H9 (cell line): ENCODE measurements at regions not wholly inside any gene's neighbourhood (a gene's known extent, or its start where the extent isn't known, plus 50 kb on each side); places are given as distances from the start of the nearest gene placed in this dataset.

Experiments
- DNase-seq: peaks from one replicate; pipeline ENCODE4 v3.0.0-alpha.2; 2017
- H2AFZ ChIP-seq: one replicate; pipeline ENCODE4 v1.6.1; 2013; ENCODE audit warnings: mild to moderate bottlenecking, low read length, control low read depth, moderate library complexity
- H2AK5ac ChIP-seq: 2 replicates; pipeline ENCODE4 v1.6.1; 2013; ENCODE audit warnings: low read length, control low read depth, mixed read lengths; ENCODE audit not compliant: insufficient read length
- H2BK120ac ChIP-seq: one replicate; pipeline ENCODE4 v1.6.1; 2013; ENCODE audit warnings: low read depth, mild to moderate bottlenecking, low read length, control low read depth, inconsistent platforms; ENCODE audit not compliant: poor library complexity, severe bottlenecking
- H2BK12ac ChIP-seq: 2 replicates; pipeline ENCODE4 v1.6.1; 2013; ENCODE audit warnings: low read length, control low read depth, mixed read lengths, low read depth; ENCODE audit not compliant: insufficient read length
- H2BK15ac ChIP-seq: 2 replicates; pipeline ENCODE4 v1.6.1; 2013; ENCODE audit warnings: low read depth, low read length, control low read depth
- H2BK20ac ChIP-seq: one replicate; pipeline ENCODE4 v1.6.1; 2013; ENCODE audit warnings: low read depth, mild to moderate bottlenecking, low read length, control low read depth, inconsistent platforms; ENCODE audit not compliant: poor library complexity, severe bottlenecking
- H2BK5ac ChIP-seq: 2 replicates; pipeline ENCODE4 v1.6.1; 2013; ENCODE audit warnings: low read length, control low read depth, mixed read lengths; ENCODE audit not compliant: insufficient read length
- H3K14ac ChIP-seq: 2 replicates; pipeline ENCODE4 v1.6.1; 2013; ENCODE audit warnings: low read length, control low read depth; ENCODE audit not compliant: insufficient read depth
- H3K18ac ChIP-seq: 2 replicates; pipeline ENCODE4 v1.6.1; 2013; ENCODE audit warnings: low read depth, mild to moderate bottlenecking, mixed read lengths, low read length, control low read depth; ENCODE audit not compliant: insufficient read length
- H3K23ac ChIP-seq: 2 replicates; pipeline ENCODE4 v1.6.1; 2013; ENCODE audit warnings: low read length, control low read depth, mixed read lengths, low read depth; ENCODE audit not compliant: insufficient read length
- H3K23me2 ChIP-seq: 2 replicates; pipeline ENCODE4 v1.6.1; 2013; ENCODE audit warnings: low read depth, mild to moderate bottlenecking, mixed read lengths, low read length, control low read depth; ENCODE audit not compliant: insufficient read length, poor library complexity, severe bottlenecking
- H3K27ac ChIP-seq: 2 replicates; pipeline ENCODE4 v1.5.1; 2013; ENCODE audit warnings: low read length, control low read depth, mixed read lengths, low read depth; ENCODE audit not compliant: insufficient read length
- H3K27me3 ChIP-seq: 2 replicates; pipeline ENCODE4 v1.6.1; 2013; ENCODE audit warnings: low read length, control low read depth, inconsistent platforms; ENCODE audit not compliant: insufficient read depth
- H3K4ac ChIP-seq: 2 replicates; pipeline ENCODE4 v1.6.1; 2013; ENCODE audit warnings: low read depth, mild to moderate bottlenecking, control low read depth, inconsistent platforms, low read length, moderate library complexity
- H3K4me1 ChIP-seq: 2 replicates; pipeline ENCODE4 v1.6.1; 2013; ENCODE audit warnings: low read length, control low read depth, inconsistent platforms; ENCODE audit not compliant: insufficient read depth
- H3K4me2 ChIP-seq: 2 replicates; pipeline ENCODE4 v1.6.1; 2013; ENCODE audit warnings: low read length, control low read depth, mixed read lengths; ENCODE audit not compliant: insufficient read length, insufficient read depth
- H3K56ac ChIP-seq: 2 replicates; pipeline ENCODE4 v1.6.1; 2013; ENCODE audit warnings: low read depth, mild to moderate bottlenecking, mixed read lengths, low read length, control low read depth; ENCODE audit not compliant: insufficient read length
- H3K79me1 ChIP-seq: 2 replicates; pipeline ENCODE4 v1.6.1; 2013; ENCODE audit warnings: low read depth, mild to moderate bottlenecking, moderate library complexity, low read length, control low read depth, inconsistent platforms; ENCODE audit not compliant: insufficient read depth, poor library complexity, severe bottlenecking
- H3K79me2 ChIP-seq: 2 replicates; pipeline ENCODE4 v1.6.1; 2013; ENCODE audit warnings: low read length, control low read depth, inconsistent platforms; ENCODE audit not compliant: insufficient read depth
- H3K9ac ChIP-seq: 2 replicates; pipeline ENCODE4 v1.6.1; 2013; ENCODE audit warnings: low read length, control low read depth, mixed read lengths; ENCODE audit not compliant: insufficient read length; ENCODE audit errors: extremely low read depth
- H3K9me3 ChIP-seq: one replicate; pipeline ENCODE4 v1.6.1; 2013; ENCODE audit warnings: low read depth, low read length, inconsistent platforms; ENCODE audit not compliant: control insufficient read depth
- H3T11ph ChIP-seq: one replicate; pipeline ENCODE4 v1.6.1; 2013; ENCODE audit warnings: mild to moderate bottlenecking, low read length, control low read depth, inconsistent platforms
- H4K20me1 ChIP-seq: one replicate; pipeline ENCODE4 v1.6.1; 2013; ENCODE audit not compliant: control insufficient read depth, insufficient read length, insufficient read depth
- H4K5ac ChIP-seq: 2 replicates; pipeline ENCODE4 v1.6.1; 2013; ENCODE audit warnings: low read depth, mild to moderate bottlenecking, mixed read lengths, low read length, control low read depth; ENCODE audit not compliant: insufficient read length
- H4K8ac ChIP-seq: replicated peaks from 2 replicates; pipeline ENCODE4 v1.6.1; 2013; ENCODE audit warnings: low read length, control low read depth, mixed read lengths, low read depth; ENCODE audit not compliant: insufficient read length
- H4K91ac ChIP-seq: 2 replicates; pipeline ENCODE4 v1.6.1; 2013; ENCODE audit warnings: low read depth, mild to moderate bottlenecking, moderate library complexity, mixed read lengths, low read length, control low read depth; ENCODE audit not compliant: insufficient read length
- H3K27ac Mint-ChIP-seq, 3 experiments: 2 replicates in 2 of 3; 3 replicates in 1 of 3; pipeline ENCODE4 v1.8.0; 2020 to 2021; ENCODE audit warnings: mixed read lengths in 3 of 3, mild to moderate bottlenecking in 1 of 3, moderate library complexity in 1 of 3
- H3K27me3 Mint-ChIP-seq: 2 replicates; pipeline ENCODE4 v1.8.0; 2021; ENCODE audit warnings: low read depth, mild to moderate bottlenecking, moderate library complexity, mixed read lengths
- H3K36me3 Mint-ChIP-seq, 3 experiments: 2 replicates in 2 of 3; 3 replicates in 1 of 3; pipeline ENCODE4 v1.8.0; 2020 to 2021; ENCODE audit warnings: low read depth in 3 of 3, mixed read lengths in 3 of 3; ENCODE audit not compliant: insufficient read depth in 1 of 3
- H3K4me1 Mint-ChIP-seq, 2 experiments: 2 replicates each; pipeline ENCODE4 v1.8.0; 2020; ENCODE audit warnings: mixed read lengths in 2 of 2
- H3K4me3 Mint-ChIP-seq, 2 experiments: 2 replicates in 1 of 2; 3 replicates in 1 of 2; pipeline ENCODE4 v1.8.0; 2020 to 2021; ENCODE audit warnings: mild to moderate bottlenecking in 2 of 2, mixed read lengths in 2 of 2, moderate library complexity in 1 of 2
- H3K9me3 Mint-ChIP-seq, 2 experiments: 2 replicates in 1 of 2; 3 replicates in 1 of 2; pipeline ENCODE4 v1.8.0; 2020; ENCODE audit warnings: mild to moderate bottlenecking in 2 of 2, mixed read lengths in 2 of 2, moderate library complexity in 1 of 2
- WGBS: extraction: QIAGEN DNeasy Blood & Tissue Kit; methylation state at CpG from one replicate; pipeline ENCODE4 v1.1.7; 2013; ENCODE audit warnings: missing lambda C conversion rate, low lambda C conversion rate, mixed read lengths; ENCODE audit not compliant: insufficient read length; ENCODE audit errors: extremely low coverage; 5-methylcytosine and 5-hydroxymethylcytosine counted together
- TF ChIP-seq, protein P1 (sequence below): fragments of 200-600 bp; sonication (generic); conservative IDR thresholded peaks from 3 replicates; pipeline ENCODE4 v1.8.0; 2021; ENCODE audit warnings: antibody characterized with exemption, mild to moderate bottlenecking

DNA sequence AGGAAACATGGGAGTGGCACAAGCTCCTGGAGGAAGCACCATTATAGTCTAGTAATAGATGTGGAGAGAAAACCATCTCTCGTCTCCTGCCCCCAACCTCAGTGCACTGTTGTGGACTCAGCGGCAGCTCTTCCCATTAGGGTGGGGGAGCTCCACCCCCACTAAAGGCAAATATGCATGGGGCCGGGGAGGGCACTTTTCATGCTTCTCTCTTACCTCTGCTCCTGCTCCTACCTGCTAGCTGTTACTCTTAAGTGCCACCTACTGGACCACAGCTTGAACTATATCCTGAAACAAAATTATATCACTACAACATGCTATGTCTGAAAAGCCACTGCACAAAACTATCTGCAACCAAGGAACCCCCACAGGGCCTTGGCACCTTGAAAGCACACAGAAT lies 112.6 kb upstream of the DACH1 start:
- no peak overlapping the region for H3K18ac ChIP-seq
- H3K79me2 ChIP-seq, result no peaks in the 10 kb centered on the region
- H3K4ac ChIP-seq, result no peak overlapping the region
- H2BK15ac ChIP-seq, result no peak overlapping the region
- H3K9ac ChIP-seq, result no peak overlapping the region
- no peaks in the 10 kb centered on the region for H3K27me3 ChIP-seq
- no peak overlapping the region for H4K8ac ChIP-seq
- peak; percentile 45 for DNase-seq
- H3K4me2 ChIP-seq, result no peak overlapping the region
- no peak overlapping the region for H3K56ac ChIP-seq
- no peak overlapping the region for H3K23ac ChIP-seq
- peaks cover 0 to 5% (median 2%) of the 10 kb centered on the region in 3 experiments; a peak in 2 of 7 replicates for H3K36me3 Mint-ChIP-seq
- H3K4me1 ChIP-seq, result peaks cover 2% of the 10 kb centered on the region; the same call in 1 of the 2 replicates
- no peak overlapping the region for H2BK20ac ChIP-seq
- H2BK5ac ChIP-seq, result no peak overlapping the region
- 0 out of 7 replicates have a peak overlapping the region, but pooled peaks of 1 of the 3 experiments have one; percentile 6 for H3K27ac Mint-ChIP-seq
- H3K23me2 ChIP-seq, result no peaks in the 10 kb centered on the region
- H4K5ac ChIP-seq, result no peak overlapping the region
- H3K4me3 Mint-ChIP-seq, result no peak overlapping the region
- WGBS, result no CpG with 5 or more reads among the region's 3 CpGs
- no peak overlapping the region for H3T11ph ChIP-seq
- TF ChIP-seq, protein P1, sequence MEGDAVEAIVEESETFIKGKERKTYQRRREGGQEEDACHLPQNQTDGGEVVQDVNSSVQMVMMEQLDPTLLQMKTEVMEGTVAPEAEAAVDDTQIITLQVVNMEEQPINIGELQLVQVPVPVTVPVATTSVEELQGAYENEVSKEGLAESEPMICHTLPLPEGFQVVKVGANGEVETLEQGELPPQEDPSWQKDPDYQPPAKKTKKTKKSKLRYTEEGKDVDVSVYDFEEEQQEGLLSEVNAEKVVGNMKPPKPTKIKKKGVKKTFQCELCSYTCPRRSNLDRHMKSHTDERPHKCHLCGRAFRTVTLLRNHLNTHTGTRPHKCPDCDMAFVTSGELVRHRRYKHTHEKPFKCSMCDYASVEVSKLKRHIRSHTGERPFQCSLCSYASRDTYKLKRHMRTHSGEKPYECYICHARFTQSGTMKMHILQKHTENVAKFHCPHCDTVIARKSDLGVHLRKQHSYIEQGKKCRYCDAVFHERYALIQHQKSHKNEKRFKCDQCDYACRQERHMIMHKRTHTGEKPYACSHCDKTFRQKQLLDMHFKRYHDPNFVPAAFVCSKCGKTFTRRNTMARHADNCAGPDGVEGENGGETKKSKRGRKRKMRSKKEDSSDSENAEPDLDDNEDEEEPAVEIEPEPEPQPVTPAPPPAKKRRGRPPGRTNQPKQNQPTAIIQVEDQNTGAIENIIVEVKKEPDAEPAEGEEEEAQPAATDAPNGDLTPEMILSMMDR, result peak; percentile 67
- no peaks in the 10 kb centered on the region for H4K20me1 ChIP-seq
- H3K27me3 Mint-ChIP-seq, result 0 out of 2 replicates have a peak, but pooled peaks cover 2% of the 10 kb centered on the region
- H3K14ac ChIP-seq, result no peak overlapping the region
- no peak overlapping the region for H4K91ac ChIP-seq
- no peak overlapping the region for H2AK5ac ChIP-seq
- H2AFZ ChIP-seq, result no peak overlapping the region
- peaks cover 6 to 7% of the 10 kb centered on the region in 2 experiments for H3K4me1 Mint-ChIP-seq
- no peak overlapping the region for H2BK12ac ChIP-seq
- H3K9me3 Mint-ChIP-seq, result peaks cover 0 to 7% of the 10 kb centered on the region in 2 experiments; a peak in 2 of 5 replicates
- no peak overlapping the region for H3K27ac ChIP-seq
- H3K9me3 ChIP-seq, result no peaks in the 10 kb centered on the region
- H2BK120ac ChIP-seq, result no peak overlapping the region
- H3K79me1 ChIP-seq, result no peaks in the 10 kb centered on the region
